Esophagus squamous epithelium (tissue), 5 donors: ENCODE measurements at regions not wholly inside any gene's neighbourhood (a gene's known extent, or its start where the extent isn't known, plus 50 kb on each side); places are given as distances from the start of the nearest gene placed in this dataset.

Experiments
- DNase-seq: peaks from one replicate; lab custom pipeline; 2025; lab: John Stamatoyannopoulos, UW
- H3K27ac ChIP-seq, 4 donors: fragments of 200-600 bp; sonication (generic); one replicate each; pipeline ENCODE4 v1.5.1; 2016 to 2019; ENCODE audit warnings: mild to moderate bottlenecking in 1 of 4
- H3K27me3 ChIP-seq, 4 donors: fragments of 200-600 bp; sonication (generic); 1 replicate in 3 of 4; 2 replicates in 1 of 4; pipeline versions ENCODE4 v1.5.1 to v1.6.0; 2017 to 2021; ENCODE audit warnings: antibody characterized with exemption in 1 of 4
- H3K36me3 ChIP-seq, 3 donors: fragments of 200-600 bp; sonication (generic); one replicate each; pipeline ENCODE4 v1.5.1; 2016 to 2019
- H3K4me1 ChIP-seq, 3 donors: fragments of 200-600 bp; sonication (generic); one replicate each; pipeline ENCODE4 v1.5.1; 2017 to 2019
- H3K4me3 ChIP-seq, 4 donors: fragments of 200-600 bp; sonication (generic); 1 replicate in 3 of 4; 2 replicates in 1 of 4; pipeline ENCODE4 v1.5.1; 2016 to 2019; ENCODE audit warnings: mild to moderate bottlenecking in 2 of 4, moderate library complexity in 1 of 4
- H3K9me3 ChIP-seq, 3 donors: fragments of 200-600 bp; sonication (generic); one replicate each; pipeline ENCODE4 v1.5.1; 2016 to 2019
- POLR2A ChIP-seq, 4 donors: fragments of 450-650 bp; IDR thresholded peaks; one replicate each; pipeline ENCODE4 v1.6.1; 2017; ENCODE audit warnings: antibody characterized with exemption in 4 of 4, mild to moderate bottlenecking in 4 of 4, moderate library complexity in 3 of 4
- WGBS, 2 donors: methylation state at CpG; one replicate each; pipeline ENCODE4 v1.1.5; 2018; 5-methylcytosine and 5-hydroxymethylcytosine counted together
- intact Hi-C: fragments of 100-400 bp; cut with DNase I; formaldehyde crosslinking; loops from one replicate; pipeline ENCODE4 v1.15.0; 2022
- TF ChIP-seq, protein P1 (sequence below), 6 experiments: fragments of 450-650 bp in 4 of 6; fragments of 200-600 bp in 2 of 6; sonication (generic) in 2 of 6; IDR thresholded peaks; one replicate each; pipeline ENCODE4 v1.5.1; 2016 to 2019; ENCODE audit warnings: antibody characterized with exemption in 6 of 6, mild to moderate bottlenecking in 4 of 6, moderate library complexity in 4 of 6
- donor health status: DM: yes; HTN: yes; CAD: no.

- DNase-seq: no peak
- Histone ChIP-seq H3K9me3 (no peaks in the 10 kb centered on the region), H3K36me3 (no peaks in the 10 kb centered on the region), H3K27ac (no peak overlapping the region), H3K4me1 (no peaks in the 10 kb centered on the region), H3K4me3 (no peak overlapping the region), H3K27me3 (no peaks in the 10 kb centered on the region)
- intact Hi-C loops: no loop called here
- TF ChIP-seq, protein P1, sequence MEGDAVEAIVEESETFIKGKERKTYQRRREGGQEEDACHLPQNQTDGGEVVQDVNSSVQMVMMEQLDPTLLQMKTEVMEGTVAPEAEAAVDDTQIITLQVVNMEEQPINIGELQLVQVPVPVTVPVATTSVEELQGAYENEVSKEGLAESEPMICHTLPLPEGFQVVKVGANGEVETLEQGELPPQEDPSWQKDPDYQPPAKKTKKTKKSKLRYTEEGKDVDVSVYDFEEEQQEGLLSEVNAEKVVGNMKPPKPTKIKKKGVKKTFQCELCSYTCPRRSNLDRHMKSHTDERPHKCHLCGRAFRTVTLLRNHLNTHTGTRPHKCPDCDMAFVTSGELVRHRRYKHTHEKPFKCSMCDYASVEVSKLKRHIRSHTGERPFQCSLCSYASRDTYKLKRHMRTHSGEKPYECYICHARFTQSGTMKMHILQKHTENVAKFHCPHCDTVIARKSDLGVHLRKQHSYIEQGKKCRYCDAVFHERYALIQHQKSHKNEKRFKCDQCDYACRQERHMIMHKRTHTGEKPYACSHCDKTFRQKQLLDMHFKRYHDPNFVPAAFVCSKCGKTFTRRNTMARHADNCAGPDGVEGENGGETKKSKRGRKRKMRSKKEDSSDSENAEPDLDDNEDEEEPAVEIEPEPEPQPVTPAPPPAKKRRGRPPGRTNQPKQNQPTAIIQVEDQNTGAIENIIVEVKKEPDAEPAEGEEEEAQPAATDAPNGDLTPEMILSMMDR (IDR thresholded peaks at IDR 0.05): no peak
- no peak for TF ChIP-seq POLR2A (IDR thresholded peaks at IDR 0.05)
- WGBS, 2 donors: 79 to 84% methylated on average over 5 to 9 of the region's 10 CpGs
These were observed 254.4 kb upstream of the NCKAP5 start for GRCh38 chr2:133822517-133823225.

DNA sequence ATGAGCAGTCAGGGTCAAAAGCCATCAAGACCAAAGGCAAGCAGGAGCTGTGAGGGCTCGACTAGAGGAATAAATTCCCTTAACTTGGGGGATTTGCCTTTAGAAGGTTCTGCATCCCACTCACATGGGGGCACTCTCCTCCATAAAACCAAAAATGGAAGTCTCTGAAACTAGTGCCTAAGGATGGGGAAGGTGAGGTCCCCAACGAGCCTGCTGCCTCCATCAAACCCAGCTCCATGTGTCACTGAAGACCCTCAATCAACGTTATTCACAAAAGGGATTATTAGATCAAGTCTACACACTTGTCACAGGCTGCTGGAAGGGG, 254.9 kb upstream of the NCKAP5 start:
- intact Hi-C loops: no loop called here
- WGBS, 2 donors: 46 to 80% methylated on average over 2 to 3 of the region's 3 CpGs
- H3K36me3 ChIP-seq: no peaks in the 10 kb centered on the region
- no peaks in the 10 kb centered on the region for H3K27me3 ChIP-seq
- no peak overlapping the region for H3K4me3 ChIP-seq
- H3K9me3 ChIP-seq: no peaks in the 10 kb centered on the region
- no peaks in the 10 kb centered on the region for H3K4me1 ChIP-seq
- no peak overlapping the region for H3K27ac ChIP-seq
- DNase-seq: no peak
- TF ChIP-seq POLR2A (IDR thresholded peaks at IDR 0.05): no peak
- TF ChIP-seq, protein P1 (IDR thresholded peaks at IDR 0.05): no peak

DNA sequence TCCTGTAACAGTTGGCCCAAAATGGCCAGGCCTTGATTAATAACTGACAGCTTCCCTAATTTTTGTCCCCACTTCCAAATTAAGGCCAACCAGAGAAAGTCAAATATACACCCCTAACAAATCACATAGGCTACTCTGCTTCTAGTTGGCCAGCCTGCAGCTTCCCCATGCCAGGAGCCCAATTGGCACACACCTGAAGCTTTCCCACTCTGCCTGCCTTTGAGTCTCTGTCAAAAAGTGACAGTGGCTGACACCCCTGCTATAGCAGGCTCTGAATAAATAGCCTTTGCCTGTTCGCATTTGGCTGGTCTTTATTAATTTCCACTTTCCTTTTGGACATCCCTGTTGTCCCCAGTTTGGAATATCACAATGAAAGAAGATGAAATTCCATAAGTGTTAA, 256.6 kb upstream of the NCKAP5 start:
- WGBS, 2 donors: 78 to 81% methylated on average over 1 of the region's 1 CpG
- Histone ChIP-seq H3K27me3 (no peaks in the 10 kb centered on the region), H3K9me3 (no peaks in the 10 kb centered on the region), H3K36me3 (no peaks in the 10 kb centered on the region), H3K4me3 (no peak overlapping the region), H3K27ac (no peak overlapping the region), H3K4me1 (no peaks in the 10 kb centered on the region)
- DNase-seq: no peak
- TF ChIP-seq POLR2A (IDR thresholded peaks at IDR 0.05): no peak
- TF ChIP-seq, protein P1 (IDR thresholded peaks at IDR 0.05): no peak
- intact Hi-C loops: no loop called here

DNA sequence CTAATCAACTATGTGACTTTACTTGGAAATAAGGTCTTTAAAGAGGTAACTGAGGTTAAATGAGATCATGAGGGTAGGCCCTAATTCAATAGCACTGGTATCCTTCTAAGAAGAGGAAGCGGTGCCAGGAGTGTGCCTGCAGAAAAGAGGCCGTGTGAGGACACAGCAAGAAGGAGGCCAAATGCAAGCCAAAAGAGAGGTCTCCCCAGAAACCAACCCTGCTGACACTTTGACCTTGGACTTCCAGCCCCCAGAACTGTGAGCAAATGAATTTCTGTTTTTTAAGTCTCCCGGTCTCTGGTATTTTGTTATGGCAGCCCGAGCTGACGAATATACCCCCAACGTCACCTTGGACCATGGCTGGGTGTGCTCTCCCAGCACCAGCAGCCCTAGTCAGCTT, 257.5 kb upstream of the NCKAP5 start:
- Histone ChIP-seq H3K27me3 (no peaks in the 10 kb centered on the region), H3K36me3 (no peaks in the 10 kb centered on the region), H3K9me3 (no peaks in the 10 kb centered on the region), H3K4me1 (no peaks in the 10 kb centered on the region), H3K27ac (no peak overlapping the region), H3K4me3 (no peak overlapping the region)
- no peak for DNase-seq
- no peak for TF ChIP-seq POLR2A (IDR thresholded peaks at IDR 0.05)
- TF ChIP-seq, protein P1 (IDR thresholded peaks at IDR 0.05): no peak
- WGBS, 2 donors: 90 to 96% methylated on average over 4 to 6 of the region's 6 CpGs
- intact Hi-C loops: no loop called here

DNA sequence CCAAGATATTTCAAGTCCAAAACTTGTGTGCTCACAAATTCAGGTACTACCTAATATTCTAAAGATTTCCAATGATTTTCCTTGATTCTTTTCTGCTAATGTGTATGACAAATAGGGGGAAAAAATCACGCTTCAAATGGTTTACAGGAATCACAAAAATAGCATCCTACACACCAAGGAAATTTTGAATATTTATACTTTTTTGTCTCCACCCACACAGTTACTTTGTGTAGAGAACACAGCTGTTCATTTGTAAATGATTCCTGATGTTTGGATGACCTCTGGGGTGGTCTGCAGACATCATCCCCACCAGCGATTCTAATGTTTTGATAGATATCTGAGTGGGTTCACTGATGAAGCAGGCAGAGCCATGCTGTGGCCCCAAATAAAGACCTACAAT, 260.6 kb upstream of the NCKAP5 start:
- intact Hi-C loops: no loop called here
- Histone ChIP-seq H3K27ac (no peak overlapping the region), H3K4me3 (no peak overlapping the region), H3K4me1 (no peaks in the 10 kb centered on the region), H3K27me3 (no peaks in the 10 kb centered on the region), H3K36me3 (no peaks in the 10 kb centered on the region), H3K9me3 (no peaks in the 10 kb centered on the region)
- 49 to 59% methylated on average over 2 of the region's 2 CpGs for WGBS, 2 donors
- TF ChIP-seq, protein P1 (IDR thresholded peaks at IDR 0.05): no peak
- TF ChIP-seq POLR2A (IDR thresholded peaks at IDR 0.05): no peak
- DNase-seq: no peak
